H1 (cell line): ENCODE measurements at regions not wholly inside any gene's neighbourhood (a gene's known extent, or its start where the extent isn't known, plus 50 kb on each side); places are given as distances from the start of the nearest gene placed in this dataset.
"Not testable (repeated sequence)": the region's sequence is repeated elsewhere in the genome, so short reads cannot be mapped to it uniquely, and the experiment has no call there.

Experiments used
- CTCF ChIA-PET: fragments of 300-600 bp; sonication (Branson Sonifier 250); formaldehyde crosslinking; loops from one replicate; lab custom pipeline; 2021; ENCODE audit not compliant: partially characterized antibody; lab: Charles Lee
- POLR2A ChIA-PET: fragments of 300-600 bp; sonication (Branson Sonifier 250); formaldehyde crosslinking; loops from one replicate; lab custom pipeline; 2021; ENCODE audit warnings: inconsistent platforms; ENCODE audit not compliant: partially characterized antibody; lab: Charles Lee
- DNase-seq, 2 experiments: peaks; one replicate each; pipeline versions ENCODE4 v3.0.0 to v3.0.0-alpha.2; 2010 to 2022; ENCODE audit warnings: low spot score in 2 of 2, low read depth in 1 of 2, mixed read lengths in 1 of 2
- FAIRE-seq: peaks from 2 replicates; lab custom pipeline; 2011; peaks lifted over from hg19 to GRCh38; lab: Jason Lieb, UNC
- H2AFZ ChIP-seq: 2 replicates; pipeline ENCODE4 v1.8.1; 2012; ENCODE audit warnings: low read length, inconsistent platforms
- H2AK5ac ChIP-seq: 2 replicates; pipeline ENCODE4 v1.6.1; 2013; ENCODE audit warnings: low read depth, low read length
- H2BK120ac ChIP-seq: replicated peaks from 2 replicates; pipeline ENCODE3; 2013; ENCODE audit warnings: low read depth, low read length, inconsistent platforms
- H2BK12ac ChIP-seq: 2 replicates; pipeline ENCODE4 v1.6.1; 2013; ENCODE audit warnings: low read depth, low read length
- H2BK15ac ChIP-seq: 2 replicates; pipeline ENCODE4 v1.6.1; 2013; ENCODE audit warnings: low read length
- H2BK20ac ChIP-seq: 2 replicates; pipeline ENCODE4 v1.6.1; 2013; ENCODE audit warnings: low read length
- H2BK5ac ChIP-seq: 2 replicates; pipeline ENCODE4 v1.6.1; 2013; ENCODE audit warnings: low read depth, low read length
- H3K14ac ChIP-seq: 2 replicates; pipeline ENCODE4 v1.6.1; 2013; ENCODE audit warnings: inconsistent platforms; ENCODE audit not compliant: insufficient read length
- H3K18ac ChIP-seq: 2 replicates; pipeline ENCODE4 v1.6.1; 2013; ENCODE audit warnings: low read length; ENCODE audit errors: extremely low read depth
- H3K23ac ChIP-seq: 2 replicates; pipeline ENCODE4 v1.6.1; 2013; ENCODE audit warnings: inconsistent platforms; ENCODE audit not compliant: insufficient read length
- H3K23me2 ChIP-seq: 2 replicates; pipeline ENCODE4 v1.6.1; 2013; ENCODE audit warnings: low read depth, low read length
- H3K27ac ChIP-seq: 2 replicates; pipeline ENCODE4 v1.6.1; 2011; ENCODE audit warnings: low read depth, low read length, inconsistent platforms
- H3K27me3 ChIP-seq, 4 experiments: replicated peaks in 1 of 4; 1 replicate in 1 of 4; 2 replicates in 3 of 4; pipeline versions ENCODE4 v1.6.1 to v1.8.1; 2011 to 2013; ENCODE audit warnings: low read length in 3 of 4, mild to moderate bottlenecking in 3 of 4, inconsistent platforms in 2 of 4, mixed read lengths in 2 of 4, moderate library complexity in 1 of 4; ENCODE audit not compliant: control insufficient read depth in 3 of 4, insufficient read depth in 3 of 4; ENCODE audit errors: extremely low read depth in 1 of 4
- H3K36me3 ChIP-seq, 4 experiments: 2 replicates each; pipeline versions ENCODE4 v1.6.1 to v1.8.1; 2011 to 2013; ENCODE audit warnings: mild to moderate bottlenecking in 4 of 4, low read length in 3 of 4, moderate library complexity in 2 of 4, control low read depth in 1 of 4, inconsistent platforms in 1 of 4; ENCODE audit not compliant: insufficient read depth in 4 of 4, control insufficient read depth in 2 of 4
- H3K4ac ChIP-seq: replicated peaks from 2 replicates; pipeline ENCODE3; 2013; ENCODE audit warnings: low read length, low read depth, mixed read lengths, inconsistent platforms; ENCODE audit not compliant: insufficient read length
- H3K4me1 ChIP-seq, 4 experiments: replicated peaks in 1 of 4; 1 replicate in 1 of 4; 2 replicates in 3 of 4; pipeline versions ENCODE4 v1.6.1 to v1.8.1; 2011 to 2013; ENCODE audit warnings: low read length in 3 of 4, inconsistent platforms in 2 of 4, mixed read lengths in 1 of 4; ENCODE audit not compliant: insufficient read depth in 4 of 4, control insufficient read depth in 3 of 4
- H3K4me2 ChIP-seq, 2 experiments: 2 replicates each; pipeline versions ENCODE4 v1.6.1 to v1.8.1; 2011 to 2013; ENCODE audit warnings: low read depth in 2 of 2, low read length in 2 of 2, control low read depth in 1 of 2, inconsistent platforms in 1 of 2, mild to moderate bottlenecking in 1 of 2; ENCODE audit not compliant: insufficient read depth in 1 of 2
- H3K4me3 ChIP-seq, 4 experiments: fragments of 200-600, 300-600 bp in 1 of 4; sonication (generic), shearing (Covaris generic), sonication (Bioruptor Twin) in 1 of 4; 2 replicates each; pipeline versions ENCODE4 v1.5.1 to v1.8.1; 2011 to 2016; ENCODE audit warnings: low read length in 4 of 4, low read depth in 3 of 4, control low read depth in 2 of 4, inconsistent platforms in 2 of 4, mild to moderate bottlenecking in 2 of 4, mixed read lengths in 1 of 4, moderate library complexity in 1 of 4; ENCODE audit not compliant: insufficient read depth in 2 of 4; ENCODE audit errors: extremely low read depth in 1 of 4
- H3K56ac ChIP-seq: replicated peaks from 2 replicates; pipeline ENCODE3; 2013; ENCODE audit warnings: low read depth, mild to moderate bottlenecking, mixed read lengths, low read length, inconsistent platforms; ENCODE audit not compliant: insufficient read length
- H3K79me1 ChIP-seq: 2 replicates; pipeline ENCODE4 v1.6.1; 2013; ENCODE audit warnings: low read depth, low read length, control low read depth
- H3K79me2 ChIP-seq, 2 experiments: 2 replicates each; pipeline versions ENCODE4 v1.6.1 to v1.8.1; 2012 to 2013; ENCODE audit warnings: low read length in 2 of 2, mild to moderate bottlenecking in 2 of 2, inconsistent platforms in 1 of 2; ENCODE audit not compliant: insufficient read depth in 2 of 2, control insufficient read depth in 1 of 2
- H3K9ac ChIP-seq, 4 experiments: replicated peaks in 1 of 4; 1 replicate in 1 of 4; 2 replicates in 3 of 4; pipeline versions ENCODE4 v1.6.1 to v1.8.1; 2011 to 2013; ENCODE audit warnings: low read depth in 3 of 4, low read length in 3 of 4, control low read depth in 2 of 4, mild to moderate bottlenecking in 2 of 4, moderate library complexity in 2 of 4, inconsistent platforms in 1 of 4; ENCODE audit errors: extremely low read depth in 1 of 4
- H3K9me3 ChIP-seq, 2 experiments: 2 replicates each; pipeline versions ENCODE4 v1.6.1 to v1.8.1; 2012 to 2013; ENCODE audit warnings: mild to moderate bottlenecking in 2 of 2, moderate library complexity in 2 of 2, control low read depth in 1 of 2, inconsistent platforms in 1 of 2, low read depth in 1 of 2, low read length in 1 of 2, mixed read lengths in 1 of 2; ENCODE audit not compliant: insufficient read depth in 2 of 2
- H4K20me1 ChIP-seq, 2 experiments: replicated peaks in 1 of 2; 2 replicates each; pipeline versions ENCODE3 to v1.8.1; 2011 to 2013; ENCODE audit warnings: inconsistent platforms in 2 of 2, low read length in 2 of 2, mild to moderate bottlenecking in 1 of 2; ENCODE audit not compliant: insufficient read depth in 2 of 2, control insufficient read depth in 1 of 2
- H4K5ac ChIP-seq: 2 replicates; pipeline ENCODE4 v1.6.1; 2013; ENCODE audit warnings: low read length, low read depth, mixed read lengths, inconsistent platforms; ENCODE audit not compliant: insufficient read length
- H4K8ac ChIP-seq: 2 replicates; pipeline ENCODE4 v1.8.0; 2013; ENCODE audit warnings: mild to moderate bottlenecking, moderate library complexity, low read length, inconsistent platforms; ENCODE audit not compliant: insufficient read depth; ENCODE audit errors: extremely low read depth
- H4K91ac ChIP-seq: replicated peaks from 2 replicates; pipeline ENCODE3; 2013; ENCODE audit warnings: low read length, mixed read lengths, inconsistent platforms; ENCODE audit not compliant: insufficient read length
- WGBS, 2 experiments: shearing (Covaris generic) in 1 of 2; methylation state at CpG; one replicate each; pipeline versions ENCODE4 v1.1.6 to v1.1.7; 2013 to 2015; ENCODE audit warnings: low lambda C conversion rate in 2 of 2, mixed read lengths in 2 of 2, inconsistent platforms in 1 of 2, low coverage in 1 of 2, missing lambda C conversion rate in 1 of 2; ENCODE audit not compliant: insufficient replicate concordance in 2 of 2, insufficient coverage in 1 of 2, insufficient read length in 1 of 2; ENCODE audit errors: extremely low coverage in 1 of 2, missing lambda C conversion rate in 1 of 2; 5-methylcytosine and 5-hydroxymethylcytosine counted together

GRCh38 chr6:27529796-27530195, 56.9 kb upstream of the ZNF184 start:
- H2BK5ac ChIP-seq, H3K14ac ChIP-seq, H2BK15ac ChIP-seq, H4K8ac ChIP-seq, H2AFZ ChIP-seq, H3K4me3 ChIP-seq, H2BK120ac ChIP-seq, H3K36me3 ChIP-seq, H3K23ac ChIP-seq, FAIRE-seq, H2BK12ac ChIP-seq, H3K4me1 ChIP-seq, H3K27me3 ChIP-seq, H3K18ac ChIP-seq, H3K27ac ChIP-seq, H3K56ac ChIP-seq, H3K79me1 ChIP-seq, H3K9ac ChIP-seq, H2AK5ac ChIP-seq, H2BK20ac ChIP-seq, H4K5ac ChIP-seq, H3K4me2 ChIP-seq, DNase-seq, POLR2A ChIA-PET, H3K4ac ChIP-seq, H4K91ac ChIP-seq, H4K20me1 ChIP-seq, H3K79me2 ChIP-seq, H3K9me3 ChIP-seq, H3K23me2 ChIP-seq: not testable (repeated sequence)
- CTCF ChIA-PET = interaction anchor here (1.2 kb wide), 1 partner anchor 223 kb away, joined by 3 read pairs; no protein-coding TSS in a partner anchor
- 94% methylated on average over 4 of the region's 24 CpGs; no CpG with 5 or more reads in 1 of the 2 experiments for WGBS, 2 experiments
